Brain microvascular endothelial cell (primary cell): ENCODE measurements at regions not wholly inside any gene's neighbourhood (a gene's known extent, or its start where the extent isn't known, plus 50 kb on each side); places are given as distances from the start of the nearest gene placed in this dataset.

ENCODE experiments used
- DNase-seq: peaks from one replicate; pipeline ENCODE4 v3.0.0-alpha.2; 2020
- H3K27ac ChIP-seq: fragments of 250-450 bp; sonication (Bioruptor Pico); 2 replicates; pipeline ENCODE4 v1.5.1; 2020; ENCODE audit warnings: mild to moderate bottlenecking, moderate library complexity
- H3K27me3 ChIP-seq: fragments of 250-450 bp; sonication (Bioruptor Pico); replicated peaks from 2 replicates; pipeline ENCODE4 v1.5.1; 2020; ENCODE audit warnings: mild to moderate bottlenecking
- H3K36me3 ChIP-seq: fragments of 250-450 bp; sonication (Bioruptor Pico); replicated peaks from 2 replicates; pipeline ENCODE4 v1.5.1; 2020; ENCODE audit warnings: mild to moderate bottlenecking
- H3K4me3 ChIP-seq: 2 replicates; pipeline ENCODE4 v1.5.1; 2011; ENCODE audit warnings: low read depth, mild to moderate bottlenecking, control low read depth, low read length, moderate library complexity
- CTCF ChIP-seq: IDR thresholded peaks from 2 replicates; pipeline ENCODE4 v1.5.1; 2011; ENCODE audit warnings: low read depth, mild to moderate bottlenecking, moderate library complexity, low read length, control low read depth, inconsistent platforms; ENCODE audit errors: missing control alignments
- in situ Hi-C: cut with HindIII; loops from 2 replicates; pipeline ENCODE4 v1.10.0; 2017; ENCODE audit warnings: low sequenced_read_pairs, low pct_ligation_motif_present

DNA sequence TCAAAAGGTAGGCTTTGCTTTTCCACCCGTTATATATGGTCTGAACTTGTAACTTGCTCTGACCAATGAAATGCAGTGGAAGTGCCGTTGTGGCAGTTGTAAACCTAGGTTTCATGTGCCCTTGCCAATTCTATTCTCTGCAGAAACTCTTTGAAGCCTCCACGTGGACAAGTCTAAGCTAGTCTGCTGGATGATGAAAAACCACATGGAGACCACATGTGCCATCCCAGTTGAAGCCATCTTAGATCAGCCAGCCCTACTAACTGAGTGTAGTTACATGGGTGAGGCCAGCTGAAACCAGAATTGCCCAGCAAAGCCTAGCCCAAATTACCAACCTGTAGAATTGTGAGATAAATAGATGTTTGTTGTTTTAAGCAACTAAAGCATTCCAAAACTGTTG is 183.7 kb upstream of the KCNH8 start:
- H3K27ac ChIP-seq = no peak overlapping the region
- DNase-seq = no peak
- no peak for TF ChIP-seq CTCF
- in situ Hi-C loops = no loop called here
- H3K4me3 ChIP-seq = no peak overlapping the region
- H3K27me3 ChIP-seq = no peaks in the 10 kb centered on the region
- no peaks in the 10 kb centered on the region for H3K36me3 ChIP-seq

GRCh38 chr3:18951333-18951732 is 197.0 kb upstream of the KCNH8 start:
- Histone ChIP-seq H3K27ac (no peak overlapping the region), H3K4me3 (no peak overlapping the region), H3K36me3 (no peaks in the 10 kb centered on the region), H3K27me3 (no peaks in the 10 kb centered on the region)
- in situ Hi-C loops = no loop called here
- TF ChIP-seq CTCF = no peak
- DNase-seq = no peak

DNA sequence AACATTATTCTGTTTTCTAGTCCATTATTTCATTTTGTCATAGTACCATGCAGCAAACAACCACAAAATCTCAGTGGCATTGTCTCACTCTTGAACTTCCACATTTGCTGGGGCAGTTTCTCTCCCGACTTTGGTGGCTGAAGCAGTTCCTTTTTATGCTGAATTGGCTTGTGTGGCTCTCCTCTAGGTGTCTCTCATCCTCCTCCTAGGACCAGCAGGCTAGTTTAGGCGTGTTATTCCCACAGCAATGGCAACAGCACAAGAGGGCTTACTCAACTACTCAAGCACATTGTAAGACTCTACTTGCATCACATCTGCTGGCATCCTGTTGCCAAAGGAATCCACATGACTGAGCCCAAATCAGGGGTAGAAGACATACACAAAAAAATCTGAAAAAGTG is 201.8 kb upstream of the KCNH8 start:
- no peak for TF ChIP-seq CTCF

GRCh38 chr3:18937574-18937973 is 210.7 kb upstream of the KCNH8 start:
- Histone ChIP-seq H3K36me3 (no peaks in the 10 kb centered on the region), H3K27ac (no peak overlapping the region), H3K4me3 (no peak overlapping the region), H3K27me3 (no peaks in the 10 kb centered on the region)
- in situ Hi-C loops = no loop called here
- no peak for TF ChIP-seq CTCF
- DNase-seq = no peak

More for the DNA sequence above, 201.8 kb upstream of the KCNH8 start:
- in situ Hi-C loops = no loop called here
- H3K27ac ChIP-seq = no peak overlapping the region
- H3K36me3 ChIP-seq = no peaks in the 10 kb centered on the region
- H3K4me3 ChIP-seq = no peak overlapping the region
- no peak for DNase-seq
- H3K27me3 ChIP-seq = no peaks in the 10 kb centered on the region

GRCh38 chr3:18919158-18919557 is 229.2 kb upstream of the KCNH8 start:
- Histone ChIP-seq H3K4me3 (no peak overlapping the region), H3K27me3 (no peaks in the 10 kb centered on the region), H3K36me3 (no peaks in the 10 kb centered on the region), H3K27ac (no peak overlapping the region)
- no peak for TF ChIP-seq CTCF
- DNase-seq = no peak
- in situ Hi-C loops = no loop called here

DNA sequence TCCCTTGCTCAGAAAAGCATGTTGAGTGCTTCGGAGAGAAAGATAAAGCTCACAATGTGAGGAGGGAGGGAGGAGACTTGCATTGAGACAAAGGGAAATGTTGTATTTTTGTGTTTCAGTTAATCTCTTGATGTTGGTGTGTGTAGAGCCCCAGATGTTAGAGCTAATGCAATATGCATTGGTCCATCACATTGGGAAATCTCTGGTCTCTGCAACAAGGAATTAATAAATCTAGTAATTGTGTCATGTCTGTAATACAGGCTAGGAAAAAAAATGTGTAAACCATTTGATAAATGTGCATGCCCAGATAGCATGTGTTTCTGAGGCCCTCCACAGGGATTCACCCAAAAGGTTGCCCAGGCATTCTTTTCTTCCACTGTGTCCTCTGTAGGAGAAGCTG is 230.4 kb upstream of the KCNH8 start:
- in situ Hi-C loops = no loop called here
- no peak for TF ChIP-seq CTCF
- no peak overlapping the region for H3K27ac ChIP-seq
- no peak for DNase-seq
- no peaks in the 10 kb centered on the region for H3K36me3 ChIP-seq
- H3K27me3 ChIP-seq = no peaks in the 10 kb centered on the region
- H3K4me3 ChIP-seq = no peak overlapping the region
